Fibroblast of mammary gland (primary cell): ENCODE measurements at regions not wholly inside any gene's neighbourhood (a gene's known extent, or its start where the extent isn't known, plus 50 kb on each side); places are given as distances from the start of the nearest gene placed in this dataset.

Experiments used
- DNase-seq: peaks from one replicate; pipeline ENCODE4 v3.0.0-alpha.2; 2010; ENCODE audit warnings: low read depth
- H3K4me3 ChIP-seq: 2 replicates; pipeline ENCODE4 v1.5.1; 2011; ENCODE audit warnings: low read depth, mild to moderate bottlenecking, low read length, moderate library complexity; ENCODE audit not compliant: control insufficient read depth
- CTCF ChIP-seq: conservative IDR thresholded peaks from 2 replicates; pipeline ENCODE4 v1.5.1; 2011; ENCODE audit warnings: low read depth, low read length, inconsistent platforms; ENCODE audit not compliant: control insufficient read depth, insufficient read depth

GRCh38 chr17:77074681-77075080 is 66.1 kb upstream of the SEC14L1 start:
- no peak overlapping the region for H3K4me3 ChIP-seq
- TF ChIP-seq CTCF, result no peak
- no peak for DNase-seq

DNA sequence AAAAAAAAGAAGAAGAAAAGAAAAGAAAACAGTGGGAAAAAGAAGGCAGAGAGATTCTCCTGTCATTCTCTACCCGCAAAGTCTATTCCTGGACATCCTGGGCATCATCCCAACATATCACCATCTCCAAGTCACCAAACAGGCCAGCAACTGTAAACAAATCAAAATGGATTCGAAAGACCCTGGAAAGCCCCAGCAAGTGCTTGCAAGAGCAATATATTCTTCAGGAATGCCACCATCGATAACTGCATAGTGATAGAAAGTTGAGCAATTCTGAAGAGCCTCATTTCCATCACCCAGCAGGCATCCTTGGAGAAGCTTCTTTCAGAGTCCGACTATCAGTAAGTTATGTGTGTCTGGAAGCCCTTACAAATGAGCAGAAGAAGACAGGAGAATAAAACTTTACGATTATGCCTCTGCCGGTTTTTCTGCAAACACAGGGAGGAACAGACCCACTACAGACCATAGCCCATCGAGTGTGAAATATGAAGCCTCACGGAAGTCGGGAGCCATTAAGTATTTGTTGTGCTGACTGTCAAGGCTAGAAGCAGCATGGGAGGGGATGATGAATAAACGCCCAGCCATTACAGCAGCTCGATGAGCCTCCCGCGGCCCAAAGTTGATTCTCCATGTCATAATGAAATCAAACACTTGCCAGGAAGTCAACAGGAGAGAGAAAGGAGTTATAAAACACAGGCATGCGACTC is 64.5 kb upstream of the SEC14L1 start:
- no peak for DNase-seq
- no peak overlapping the region for H3K4me3 ChIP-seq
- TF ChIP-seq CTCF, result no peak

DNA sequence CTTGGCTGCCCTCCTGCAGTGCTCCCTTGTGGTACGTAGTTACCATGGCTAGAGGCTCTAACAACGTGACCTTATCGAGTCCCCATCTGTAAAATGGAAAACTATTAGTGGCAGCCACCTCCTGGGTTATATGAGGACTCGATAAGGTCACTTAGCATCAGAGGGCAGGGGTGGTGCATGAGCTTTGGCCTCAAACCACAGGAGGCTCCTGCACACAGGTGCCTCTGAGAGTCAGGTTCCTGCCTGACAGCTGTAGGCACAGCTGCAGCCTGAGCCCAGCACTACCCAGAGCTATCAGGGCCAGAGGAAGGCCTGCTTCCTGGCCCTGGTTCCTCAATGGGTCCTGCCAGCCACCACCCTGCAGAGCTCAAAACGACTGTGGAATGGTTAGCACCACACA is 57.2 kb upstream of the SEC14L1 start:
- H3K4me3 ChIP-seq, result no peak overlapping the region
- no peak for TF ChIP-seq CTCF
- no peak for DNase-seq

DNA sequence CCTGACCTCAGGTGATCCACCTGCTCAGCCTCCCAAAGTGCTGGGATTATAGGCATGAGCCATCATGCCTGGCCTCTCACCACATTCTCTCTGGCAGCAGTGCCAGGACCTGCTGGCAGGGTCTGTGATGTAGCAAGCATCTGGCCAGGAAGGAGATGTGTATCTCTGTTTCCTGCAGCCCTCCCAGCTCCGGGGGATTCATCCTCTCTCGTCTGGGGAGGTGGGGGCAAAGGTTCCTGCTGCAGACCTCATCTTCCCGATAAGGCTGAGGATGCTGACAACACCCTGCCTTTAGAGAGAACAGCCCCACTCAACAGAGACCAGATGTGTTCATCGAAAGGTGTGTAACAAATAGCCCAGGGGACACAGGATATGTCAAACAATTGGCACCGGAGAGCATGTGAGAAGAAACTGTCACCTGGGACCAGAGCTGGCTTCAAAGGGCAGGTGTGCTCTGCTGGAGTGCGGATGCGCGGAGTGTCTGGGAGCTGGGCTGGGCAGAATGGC is 54.8 kb upstream of the SEC14L1 start:
- no peak for DNase-seq
- no peak for TF ChIP-seq CTCF
- H3K4me3 ChIP-seq, result no peak overlapping the region

- peak; percentile 74 for DNase-seq
- H3K4me3 ChIP-seq, result no peak overlapping the region
- TF ChIP-seq CTCF, result peak; percentile 89
Measured at GRCh38 chr17:77086433-77087010, 54.2 kb upstream of the SEC14L1 start.

GRCh38 chr17:77087650-77088454 is 52.9 kb upstream of the SEC14L1 start:
- TF ChIP-seq CTCF, result no peak
- H3K4me3 ChIP-seq, result peak overlapping the region; percentile 93
- DNase-seq, result no peak
